Progenitor cell of endocrine pancreas (in vitro differentiated cells): ENCODE measurements at regions not wholly inside any gene's neighbourhood (a gene's known extent, or its start where the extent isn't known, plus 50 kb on each side); places are given as distances from the start of the nearest gene placed in this dataset.

Source experiments
- DNase-seq: peaks from one replicate; pipeline ENCODE4 v3.0.0; 2021; ENCODE audit warnings: low spot score; ENCODE audit not compliant: unreplicated experiment
- H3K27ac Mint-ChIP-seq: 2 replicates; pipeline ENCODE4 v1.8.0; 2021; ENCODE audit warnings: mild to moderate bottlenecking, moderate library complexity, mixed read lengths
- H3K27me3 Mint-ChIP-seq: 2 replicates; pipeline ENCODE4 v1.8.0; 2021; ENCODE audit warnings: mixed read lengths
- H3K36me3 Mint-ChIP-seq: 2 replicates; pipeline ENCODE4 v1.8.0; 2022; ENCODE audit warnings: mixed read lengths; ENCODE audit not compliant: insufficient read depth
- H3K4me1 Mint-ChIP-seq: 2 replicates; pipeline ENCODE4 v1.8.0; 2021; ENCODE audit warnings: low read depth, mixed read lengths
- H3K4me3 Mint-ChIP-seq: 2 replicates; pipeline ENCODE4 v1.8.0; 2021; ENCODE audit warnings: low read depth, mild to moderate bottlenecking, moderate library complexity, mixed read lengths
- H3K9me3 Mint-ChIP-seq: 2 replicates; pipeline ENCODE4 v1.8.0; 2021; ENCODE audit warnings: low read depth, mixed read lengths
- CTCF ChIP-seq: fragments of 200-600 bp; sonication (generic); IDR thresholded peaks from one replicate; pipeline ENCODE4 v1.5.0; 2021; ENCODE audit warnings: antibody characterized with exemption, mild to moderate bottlenecking; ENCODE audit not compliant: unreplicated experiment

- peaks cover 8% of the 10 kb centered on the region for H3K36me3 Mint-ChIP-seq
- H3K9me3 Mint-ChIP-seq = peaks cover 26% of the 10 kb centered on the region
- H3K27me3 Mint-ChIP-seq = no peaks in the 10 kb centered on the region
- H3K27ac Mint-ChIP-seq = no peak overlapping the region
- DNase-seq = no peak
- no peak for TF ChIP-seq CTCF
- H3K4me1 Mint-ChIP-seq = peaks cover 4% of the 10 kb centered on the region
- H3K4me3 Mint-ChIP-seq = no peak overlapping the region
Measured at GRCh38 chr5:99272576-99272975, 343.8 kb upstream of the CHD1 start.

GRCh38 chr5:99258819-99259218, 330.0 kb upstream of the CHD1 start:
- H3K4me3 Mint-ChIP-seq = no peak overlapping the region
- H3K27me3 Mint-ChIP-seq = no peaks in the 10 kb centered on the region

GRCh38 chr5:99248066-99248465, 319.3 kb upstream of the CHD1 start:
- Mint-ChIP-seq H3K4me1 (peaks cover 2% of the 10 kb centered on the region), H3K36me3 (peaks cover 3% of the 10 kb centered on the region), H3K27ac (no peak overlapping the region), H3K4me3 (no peak overlapping the region), H3K9me3 (peaks cover 20% of the 10 kb centered on the region), H3K27me3 (no peaks in the 10 kb centered on the region)
- no peak for TF ChIP-seq CTCF
- no peak for DNase-seq

More at GRCh38 chr5:99258819-99259218, 330.0 kb upstream of the CHD1 start:
- H3K9me3 Mint-ChIP-seq = peaks cover 31% of the 10 kb centered on the region
- H3K27ac Mint-ChIP-seq = no peak overlapping the region
- H3K36me3 Mint-ChIP-seq = peaks cover 9% of the 10 kb centered on the region
- no peak for DNase-seq
- no peaks in the 10 kb centered on the region for H3K4me1 Mint-ChIP-seq
- no peak for TF ChIP-seq CTCF

GRCh38 chr5:99247346-99247745, 318.5 kb upstream of the CHD1 start:
- Mint-ChIP-seq H3K4me3 (no peak overlapping the region), H3K27me3 (no peaks in the 10 kb centered on the region), H3K27ac (no peak overlapping the region), H3K9me3 (peaks cover 20% of the 10 kb centered on the region), H3K4me1 (peaks cover 4% of the 10 kb centered on the region), H3K36me3 (peaks cover 3% of the 10 kb centered on the region)
- TF ChIP-seq CTCF = no peak
- no peak for DNase-seq

- Mint-ChIP-seq H3K9me3 (peaks cover 14% of the 10 kb centered on the region), H3K4me3 (no peak overlapping the region), H3K27me3 (no peaks in the 10 kb centered on the region), H3K36me3 (no peaks in the 10 kb centered on the region), H3K27ac (no peak overlapping the region), H3K4me1 (peaks cover 26% of the 10 kb centered on the region)
- no peak for DNase-seq
- no peak for TF ChIP-seq CTCF
Measured at GRCh38 chr5:99243111-99243510, 314.3 kb upstream of the CHD1 start.
